KMS-11 (cell line): ENCODE measurements at regions not wholly inside any gene's neighbourhood (a gene's known extent, or its start where the extent isn't known, plus 50 kb on each side); places are given as distances from the start of the nearest gene placed in this dataset.
"Not testable (repeated sequence)": the region's sequence is repeated elsewhere in the genome, so short reads cannot be mapped to it uniquely, and the experiment has no call there.

Experiments used
- H2AFZ ChIP-seq: fragments of 200-600 bp; sonication (generic); 2 replicates; pipeline ENCODE4 v1.6.1; 2016; ENCODE audit warnings: antibody characterized with exemption, mixed run types, low read depth
- H3K27ac ChIP-seq: fragments of 200-600 bp; sonication (generic); 2 replicates; pipeline ENCODE4 v1.6.1; 2016; ENCODE audit warnings: mild to moderate bottlenecking, mixed run types
- H3K27me3 ChIP-seq: fragments of 200-600 bp; sonication (generic); 2 replicates; pipeline ENCODE4 v1.6.1; 2017; ENCODE audit warnings: mild to moderate bottlenecking, low read depth, mixed run types, moderate library complexity; ENCODE audit not compliant: insufficient read depth
- H3K36me3 ChIP-seq: fragments of 200-600 bp; sonication (generic); 2 replicates; pipeline ENCODE4 v1.6.1; 2017; ENCODE audit warnings: mild to moderate bottlenecking, mixed run types; ENCODE audit not compliant: insufficient read depth
- H3K4me1 ChIP-seq: fragments of 200-600 bp; sonication (generic); 2 replicates; pipeline ENCODE4 v1.6.1; 2016; ENCODE audit warnings: mild to moderate bottlenecking, low read depth, mixed run types; ENCODE audit not compliant: poor library complexity, severe bottlenecking
- H3K4me2 ChIP-seq: fragments of 200-600 bp; sonication (generic); 2 replicates; pipeline ENCODE4 v1.7.0; 2016; ENCODE audit warnings: mild to moderate bottlenecking, mixed run types
- H3K4me3 ChIP-seq: fragments of 200-600 bp; sonication (generic); IDR thresholded peaks from 2 replicates; pipeline ENCODE4 v1.6.1; 2017; ENCODE audit warnings: low read depth, low read length, mixed read lengths; ENCODE audit not compliant: insufficient read depth
- H3K79me2 ChIP-seq: fragments of 200-600 bp; sonication (generic); 2 replicates; pipeline ENCODE4 v1.6.1; 2016; ENCODE audit warnings: low read depth, mixed run types; ENCODE audit not compliant: insufficient read depth
- H3K9ac ChIP-seq: fragments of 200-600 bp; sonication (generic); 2 replicates; pipeline ENCODE4 v1.6.1; 2016; ENCODE audit warnings: mild to moderate bottlenecking, mixed run types
- H4K20me1 ChIP-seq: fragments of 200-600 bp; sonication (generic); 2 replicates; pipeline ENCODE4 v1.6.1; 2016; ENCODE audit warnings: mild to moderate bottlenecking, mixed run types; ENCODE audit not compliant: insufficient read depth
- CTCF ChIP-seq: fragments of 200-600 bp; sonication (generic); conservative IDR thresholded peaks from 2 replicates; pipeline ENCODE4 v1.6.1; 2017; ENCODE audit warnings: low read depth, mild to moderate bottlenecking, antibody characterized with exemption, low read length, moderate library complexity, mixed read lengths

GRCh38 chr17:36844601-36845000 is 92.7 kb upstream of the LHX1 start:
- no peaks in the 10 kb centered on the region for H3K36me3 ChIP-seq
- no peaks in the 10 kb centered on the region for H4K20me1 ChIP-seq
- H3K27me3 ChIP-seq, result no peaks in the 10 kb centered on the region
- no peak for TF ChIP-seq CTCF
- H3K27ac ChIP-seq, result no peak overlapping the region
- H3K4me3 ChIP-seq, result no peak overlapping the region
- no peaks in the 10 kb centered on the region for H3K79me2 ChIP-seq
- no peaks in the 10 kb centered on the region for H3K4me1 ChIP-seq
- H3K9ac ChIP-seq, result no peak overlapping the region
- no peak overlapping the region for H3K4me2 ChIP-seq
- H2AFZ ChIP-seq, result no peak overlapping the region

- H2AFZ ChIP-seq, result no peak overlapping the region
- no peaks in the 10 kb centered on the region for H3K27me3 ChIP-seq
- no peak for TF ChIP-seq CTCF
Observed at GRCh38 chr17:36845916-36846315, 91.4 kb upstream of the LHX1 start.

GRCh38 chr17:36846410-36847292 is 90.6 kb upstream of the LHX1 start:
- Histone ChIP-seq H3K4me2 (no peak overlapping the region), H2AFZ (no peak overlapping the region), H3K4me3 (no peak overlapping the region), H3K9ac (no peak overlapping the region), H3K79me2 (no peaks in the 10 kb centered on the region), H3K27ac (no peak overlapping the region), H3K36me3 (no peaks in the 10 kb centered on the region), H3K27me3 (no peaks in the 10 kb centered on the region), H4K20me1 (no peaks in the 10 kb centered on the region), H3K4me1 (no peaks in the 10 kb centered on the region)
- no peak for TF ChIP-seq CTCF

More at GRCh38 chr17:36845916-36846315, 91.4 kb upstream of the LHX1 start:
- Histone ChIP-seq H3K27ac (no peak overlapping the region), H4K20me1 (no peaks in the 10 kb centered on the region), H3K9ac (no peak overlapping the region), H3K4me3 (no peak overlapping the region), H3K4me2 (no peak overlapping the region), H3K79me2 (no peaks in the 10 kb centered on the region), H3K4me1 (no peaks in the 10 kb centered on the region), H3K36me3 (no peaks in the 10 kb centered on the region)

- Histone ChIP-seq H3K9ac (no peak overlapping the region), H3K36me3 (no peaks in the 10 kb centered on the region), H3K27ac (no peak overlapping the region), H3K79me2 (no peaks in the 10 kb centered on the region), H3K27me3 (no peaks in the 10 kb centered on the region), H4K20me1 (no peaks in the 10 kb centered on the region), H2AFZ (no peak overlapping the region), H3K4me3 (no peak overlapping the region), H3K4me1 (no peaks in the 10 kb centered on the region), H3K4me2 (no peak overlapping the region)
- no peak for TF ChIP-seq CTCF
Observed at GRCh38 chr17:36848008-36848902, 89.0 kb upstream of the LHX1 start.

GRCh38 chr17:36849020-36849419 is 88.3 kb upstream of the LHX1 start:
- not testable (repeated sequence) for H4K20me1 ChIP-seq, H3K27ac ChIP-seq, H3K36me3 ChIP-seq, H3K9ac ChIP-seq, H2AFZ ChIP-seq, H3K4me2 ChIP-seq, H3K79me2 ChIP-seq, H3K4me3 ChIP-seq, H3K27me3 ChIP-seq, H3K4me1 ChIP-seq
